ENCODE measurements at regions not wholly inside any gene's neighbourhood (a gene's known extent, or its start where the extent isn't known, plus 50 kb on each side); places are given as distances from the start of the nearest gene placed in this dataset.

DNA sequence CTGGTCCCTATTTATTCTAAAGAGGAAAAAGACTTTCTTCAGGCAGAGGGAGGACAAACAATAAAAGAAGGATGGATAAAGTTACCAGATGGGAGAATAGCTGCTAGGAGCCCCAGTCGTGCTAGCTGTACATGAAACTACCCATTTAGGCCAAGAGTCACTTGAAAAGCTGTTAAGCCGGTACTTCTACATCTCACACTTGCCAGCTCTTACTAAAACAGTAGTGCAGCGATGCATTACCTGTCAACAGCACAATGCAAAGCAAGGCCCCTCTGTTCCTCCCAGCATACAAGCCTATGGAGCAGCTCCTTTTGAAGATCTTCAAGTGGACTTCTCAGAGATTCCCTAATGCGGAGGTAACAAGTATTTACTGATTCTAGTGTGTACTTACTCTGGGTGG, 1138.8 kb downstream of the ARAP2 start:
- no peak for DNase-seq

DNA sequence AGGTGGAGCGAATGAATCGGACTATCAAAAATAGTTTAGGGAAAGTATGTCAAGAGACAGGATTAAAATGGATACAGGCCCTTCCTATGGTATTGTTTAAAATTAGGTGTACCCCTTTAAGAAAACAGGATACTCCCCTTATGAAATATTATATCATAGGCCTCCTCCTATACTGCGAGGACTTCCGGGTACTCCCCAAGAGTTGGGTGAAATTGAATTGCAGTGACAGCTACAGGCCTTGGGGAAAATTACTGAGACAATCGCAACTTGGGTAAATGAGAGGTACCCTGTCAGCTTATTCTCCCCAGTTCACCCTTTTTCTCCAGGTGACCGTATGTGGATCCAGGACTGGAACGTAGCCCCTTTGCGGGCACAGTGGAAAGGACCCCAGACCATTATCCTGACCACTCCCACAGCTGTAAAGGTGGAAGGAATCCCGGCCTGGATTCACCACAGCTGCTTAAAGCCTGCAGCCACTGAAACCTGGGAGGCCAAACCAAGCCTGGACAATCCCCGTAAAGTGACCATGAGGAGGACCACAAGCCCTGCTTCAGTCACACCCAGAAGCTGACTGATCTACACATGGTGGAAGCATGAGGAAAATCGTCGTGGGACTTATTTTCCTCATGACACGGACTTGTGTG, 1138.1 kb downstream of the ARAP2 start:
- DNase-seq, result no peak

DNA sequence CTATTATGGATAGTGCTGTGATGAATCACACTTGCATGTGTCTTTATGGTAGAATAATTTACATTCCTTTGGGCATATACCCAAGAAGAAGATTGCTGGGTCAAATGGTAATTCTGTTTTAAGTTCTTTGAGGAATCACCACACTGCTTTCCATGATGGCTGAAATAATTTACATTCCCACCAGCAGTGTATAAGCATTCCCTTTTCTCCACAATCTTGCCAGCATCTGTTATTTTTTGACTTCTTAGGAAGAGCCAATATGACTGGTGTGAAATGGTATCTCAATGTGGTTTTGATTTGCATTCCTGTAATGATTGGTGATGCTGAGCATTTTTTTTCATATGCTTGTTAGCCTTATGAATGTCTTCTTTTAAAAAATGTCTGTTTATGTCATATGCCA, 1120.2 kb downstream of the ARAP2 start:
- DNase-seq, result no peak

DNA sequence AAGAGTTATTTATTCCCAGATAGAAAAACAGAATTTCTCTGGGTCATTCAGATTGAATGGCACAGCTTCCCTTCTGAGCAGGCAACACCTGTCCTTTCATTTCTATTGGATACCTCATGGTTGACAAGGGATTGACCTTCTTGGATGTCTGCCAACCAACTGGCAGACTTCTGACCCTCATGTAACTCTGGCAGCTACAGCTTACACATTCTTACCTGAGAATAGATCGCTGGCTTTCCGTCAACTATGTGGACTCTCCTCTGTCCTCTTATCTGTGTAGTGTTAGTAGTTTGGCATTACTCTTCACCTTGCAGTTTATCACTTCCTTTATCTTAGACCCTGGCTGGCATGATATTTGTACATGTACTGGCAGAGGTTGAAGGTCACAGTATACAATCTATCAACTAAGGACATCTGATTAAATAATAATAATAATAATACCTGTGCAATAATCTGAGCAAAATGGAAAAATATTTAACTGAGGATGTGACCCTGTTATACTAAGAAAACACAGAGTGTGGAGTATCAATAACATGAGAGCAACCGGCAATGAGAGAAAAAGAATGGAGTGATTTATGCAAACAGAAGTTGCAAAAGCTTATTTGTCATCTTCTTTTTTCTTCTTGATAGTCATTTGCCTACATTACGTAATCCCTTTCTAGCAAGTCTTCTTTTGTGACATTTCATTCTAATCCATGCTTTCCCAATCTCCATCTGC, 1118.2 kb downstream of the ARAP2 start:
- no peak for DNase-seq

DNA sequence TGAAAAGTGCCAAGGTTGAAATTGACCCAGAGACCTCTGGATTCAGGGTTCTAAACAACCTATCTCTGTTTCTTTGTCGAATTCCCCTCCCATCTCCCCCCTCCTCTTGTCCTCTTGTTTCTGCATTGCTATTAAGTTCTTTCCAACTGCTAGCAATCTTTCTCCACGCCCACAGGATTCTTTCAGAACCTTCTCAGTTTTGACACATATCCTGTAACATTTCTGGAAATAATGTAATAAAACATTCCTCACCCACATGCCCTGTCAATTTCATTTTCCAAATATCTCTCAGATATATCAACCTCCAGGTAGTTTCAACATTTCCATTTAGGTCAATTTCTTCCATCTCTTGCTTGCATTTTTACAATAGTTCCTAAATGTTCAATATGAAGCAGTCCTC, 1105.9 kb downstream of the ARAP2 start:
- DNase-seq, result no peak

DNA sequence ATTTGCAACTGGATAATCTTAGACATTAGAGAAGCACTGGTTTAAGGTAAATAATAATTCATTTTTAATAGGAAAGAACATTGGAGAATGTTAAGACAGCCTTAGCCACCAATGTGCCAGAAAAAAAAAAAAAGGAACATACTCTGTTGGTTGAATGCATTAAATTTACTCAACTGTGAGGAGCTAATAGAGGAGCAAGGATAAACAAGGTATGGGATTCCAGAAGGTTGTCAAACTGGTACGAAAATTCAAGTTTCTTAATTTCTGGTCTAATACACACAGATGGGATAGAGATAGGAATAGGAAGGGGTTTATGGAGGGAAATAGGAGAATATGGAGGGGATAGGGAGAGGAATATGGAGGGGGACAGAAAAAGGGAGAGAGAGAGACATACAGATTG, 1096.6 kb downstream of the ARAP2 start:
- DNase-seq, result no peak

DNA sequence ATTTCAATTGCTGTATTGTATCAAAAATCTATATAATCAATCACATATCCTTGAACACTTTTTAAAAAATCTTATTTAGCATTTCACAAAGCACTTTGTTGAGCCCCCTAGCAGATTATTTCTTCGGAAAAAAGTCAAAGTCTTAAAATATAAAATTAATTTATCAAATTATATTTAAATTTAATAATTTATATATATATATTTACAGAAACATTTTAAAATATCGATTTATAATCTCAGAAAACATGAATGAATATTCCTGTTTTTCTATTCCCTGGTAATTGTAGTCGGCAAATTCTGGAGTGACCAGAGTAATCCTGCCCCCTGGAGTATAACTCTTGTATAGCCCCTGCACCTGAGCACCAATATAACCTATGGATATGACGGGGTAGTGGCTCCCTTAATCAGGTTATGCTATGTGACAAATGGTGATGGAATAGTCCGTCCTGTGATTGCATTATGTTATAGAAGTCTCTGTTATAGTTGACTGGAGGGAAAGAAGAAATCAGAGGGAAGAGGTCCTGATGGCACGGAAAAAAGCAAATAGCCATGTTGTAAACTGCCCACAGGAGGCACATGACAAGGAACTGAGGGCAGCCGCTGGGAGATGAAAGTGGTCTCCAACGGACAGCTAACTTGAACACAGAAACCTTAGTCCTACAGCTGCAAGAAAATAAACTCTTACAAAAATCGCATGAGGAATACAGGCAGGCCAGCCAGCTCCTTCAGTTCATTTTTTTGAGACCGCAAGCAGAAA, 1092.3 kb downstream of the ARAP2 start:
- DNase-seq, result no peak

DNA sequence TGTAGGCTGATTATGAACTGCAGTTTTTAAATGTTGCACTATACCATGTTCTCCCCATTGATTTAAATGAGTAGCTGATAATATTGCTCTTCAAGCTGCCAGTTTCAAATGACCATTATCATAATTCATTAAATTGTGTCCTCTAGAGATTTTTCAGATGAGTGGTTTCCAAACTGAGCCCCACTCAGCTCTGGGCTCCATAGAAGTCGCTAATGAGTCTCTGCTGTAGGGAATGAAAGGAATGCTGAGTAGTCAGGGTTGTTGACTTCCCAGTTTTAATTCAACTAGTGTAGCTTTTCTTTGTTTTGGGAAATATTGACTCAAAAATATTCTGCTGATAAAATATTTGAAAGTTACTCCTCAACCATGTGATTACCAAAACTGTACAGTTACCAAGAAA, 1081.1 kb downstream of the ARAP2 start:
- DNase-seq, result no peak

DNA sequence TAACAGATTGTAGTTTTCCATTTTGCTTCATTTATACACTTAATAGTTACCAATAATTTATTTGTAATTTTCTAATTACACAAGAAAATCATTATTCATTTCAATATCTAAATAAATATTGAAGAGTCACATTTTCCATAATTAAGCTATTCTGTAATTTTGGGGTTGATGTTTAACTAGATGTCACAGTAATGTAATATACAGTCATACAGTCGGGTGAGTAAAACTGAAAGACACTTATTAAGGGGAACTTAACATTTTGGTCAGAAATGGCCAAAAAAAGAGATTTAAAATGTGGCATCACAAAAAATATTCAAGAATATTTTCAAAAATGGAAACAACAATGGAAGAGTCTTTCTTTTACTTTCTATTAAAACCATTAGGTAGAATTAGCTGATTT, 1080.3 kb downstream of the ARAP2 start:
- no peak for DNase-seq

DNA sequence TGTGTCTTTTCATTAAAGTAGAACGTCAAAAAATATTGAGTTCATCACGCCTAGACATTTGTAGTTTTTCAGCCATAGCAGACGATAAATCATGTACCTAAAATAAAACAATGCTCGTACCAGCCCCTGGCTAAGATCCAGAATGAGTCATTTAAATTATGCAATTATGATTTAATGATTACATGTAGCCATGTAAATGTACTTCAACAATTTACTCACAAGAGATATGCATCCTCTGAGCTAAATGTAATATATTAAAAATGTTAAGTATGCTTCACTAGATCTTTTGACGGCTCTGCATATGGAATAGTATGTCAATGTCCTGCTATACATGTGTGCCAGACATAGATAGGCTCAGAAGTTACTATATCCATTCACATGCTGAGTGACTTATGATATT, 1077.8 kb downstream of the ARAP2 start:
- DNase-seq, result no peak

DNA sequence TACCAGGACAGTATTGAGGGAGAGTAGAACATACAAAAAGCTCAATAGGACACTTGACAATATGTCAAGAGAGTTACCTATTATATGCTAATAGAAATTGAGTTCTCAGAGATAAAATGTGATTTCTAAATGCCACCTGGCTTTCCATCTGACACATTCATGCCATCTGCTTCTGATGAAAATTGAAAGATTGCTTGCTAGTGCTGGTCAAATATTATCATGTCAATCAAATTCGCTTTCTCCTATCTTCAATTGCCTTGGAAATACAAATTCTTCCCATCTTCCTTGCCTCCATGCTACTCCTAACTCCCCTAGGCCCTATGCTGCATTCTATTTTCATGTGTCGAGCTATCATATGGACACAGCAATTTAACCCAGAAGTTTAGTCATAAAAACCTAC, 1076.9 kb downstream of the ARAP2 start:
- DNase-seq, result no peak

DNA sequence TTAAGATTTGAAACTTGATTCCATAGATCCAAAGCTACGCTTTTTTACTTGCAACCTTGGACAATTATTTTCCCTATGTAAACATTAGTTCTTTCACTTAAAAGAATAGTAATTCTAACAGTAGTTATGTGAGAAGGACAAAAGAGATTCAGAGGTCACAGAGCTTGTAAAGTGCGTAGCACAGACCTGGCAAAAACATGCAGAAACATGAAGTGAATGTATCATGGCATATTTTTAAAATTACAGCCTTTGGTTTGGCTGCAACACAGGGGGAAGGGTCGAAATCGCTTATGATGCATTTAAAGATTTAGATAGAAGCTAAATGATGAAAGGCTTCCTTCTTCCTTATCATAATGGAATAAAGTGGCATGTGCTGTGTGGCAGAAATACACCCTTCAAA, 1068.8 kb downstream of the ARAP2 start:
- no peak for DNase-seq

DNA sequence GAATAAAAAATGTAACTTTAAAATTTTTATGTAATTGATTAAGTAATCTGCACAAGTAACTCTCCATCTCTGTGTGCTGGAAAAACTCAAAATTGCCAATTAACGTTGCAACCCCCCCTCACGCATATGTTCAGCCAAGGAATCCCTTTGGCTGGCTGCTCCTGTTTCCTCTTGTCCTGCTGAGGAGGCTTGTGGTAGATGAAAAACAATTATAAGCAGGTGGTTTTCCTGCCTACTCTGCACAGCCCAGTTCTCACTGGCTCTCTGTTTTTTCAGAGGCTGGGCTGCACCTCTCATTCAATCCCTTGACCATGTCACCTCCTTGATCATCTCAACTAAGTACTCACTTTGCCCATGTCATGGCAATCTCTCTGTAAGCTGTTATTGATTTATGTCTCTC, 1068.4 kb downstream of the ARAP2 start:
- DNase-seq, result no peak

DNA sequence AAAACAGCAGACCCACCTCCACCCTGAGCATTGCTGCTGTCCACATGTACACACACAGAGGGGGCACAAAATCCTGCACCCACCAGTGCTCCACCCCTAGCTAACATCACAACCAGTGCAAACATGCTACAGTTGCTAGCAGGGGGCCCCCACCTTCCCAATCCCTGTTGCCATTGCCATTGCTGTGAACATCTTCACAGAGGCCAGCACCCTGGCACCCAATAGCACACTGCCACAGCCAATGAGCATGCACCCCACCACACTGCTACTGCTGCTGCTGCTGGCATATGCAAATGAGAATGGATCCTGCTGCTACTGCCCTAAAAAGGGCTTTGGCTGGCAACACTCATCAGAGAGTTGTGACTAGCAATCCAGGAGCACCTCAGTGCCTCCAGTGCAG, 1061.9 kb downstream of the ARAP2 start:
- DNase-seq, result no peak

DNA sequence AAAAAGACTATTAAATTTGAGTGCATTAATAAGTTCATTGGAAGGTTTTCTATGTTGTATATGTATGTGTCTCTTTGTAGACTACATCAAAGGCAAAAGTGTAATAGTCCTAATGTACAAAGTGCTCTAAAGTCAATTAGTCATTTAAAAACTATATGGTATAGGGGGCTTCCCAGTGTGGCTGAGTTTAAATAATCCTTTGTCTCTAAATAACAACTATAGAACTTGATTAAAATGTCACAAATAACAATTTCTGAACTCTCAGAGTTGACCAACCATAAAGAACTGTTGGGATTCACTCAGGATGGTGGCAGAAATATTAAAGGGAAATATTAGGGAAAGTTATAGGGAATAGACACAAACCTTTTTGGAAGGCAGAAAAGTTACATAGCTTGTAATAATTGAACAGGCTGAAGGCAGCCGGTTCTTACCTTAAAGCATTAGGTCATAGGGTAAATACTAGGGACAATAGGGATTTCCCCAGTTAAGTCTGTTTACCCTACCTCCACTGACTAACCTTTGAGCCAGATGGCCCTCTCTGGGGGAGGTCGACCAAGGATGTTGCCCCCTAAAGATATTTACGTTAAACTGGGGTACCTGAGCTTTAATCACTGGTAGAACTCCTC, 1054.2 kb downstream of the ARAP2 start:
- DNase-seq, result no peak

DNA sequence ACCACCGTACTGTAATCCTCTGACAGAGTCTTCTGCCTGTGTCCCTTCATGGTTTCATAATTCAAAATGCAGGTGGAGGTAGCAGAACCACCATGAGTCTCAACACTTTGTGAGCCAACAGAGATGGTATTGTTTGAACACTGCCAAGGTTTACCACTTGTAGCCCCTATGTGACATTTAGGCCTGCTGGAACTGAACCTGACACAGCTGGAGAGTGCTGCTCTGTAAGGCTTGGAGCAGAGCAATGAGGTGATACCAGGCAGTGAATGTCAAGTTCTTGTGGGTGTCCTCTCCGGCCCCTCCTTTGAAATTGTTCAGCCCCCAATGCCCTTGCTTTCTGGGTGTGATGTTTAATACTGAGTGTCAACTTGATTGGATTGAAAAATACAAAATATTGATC, 1042.9 kb downstream of the ARAP2 start:
- no peak for DNase-seq

DNA sequence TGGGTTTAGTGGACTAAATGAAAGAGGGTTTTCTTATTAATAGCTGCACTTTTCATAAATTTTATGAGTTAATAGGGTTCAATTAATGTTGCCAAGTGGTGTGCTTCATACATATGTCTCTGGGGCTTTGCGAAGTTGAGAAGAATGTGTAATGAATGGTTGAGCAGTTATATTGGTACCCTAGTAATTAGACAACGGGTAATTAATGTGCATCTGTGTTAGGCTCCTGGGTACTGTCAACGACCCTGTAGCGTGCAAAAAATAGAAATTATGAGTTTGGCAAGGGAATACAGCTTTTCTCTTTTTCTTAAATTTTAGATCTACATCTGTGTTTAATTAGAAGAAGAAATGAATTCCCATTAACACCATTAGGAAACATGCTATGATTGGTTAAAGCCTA, 1027.7 kb downstream of the ARAP2 start:
- DNase-seq, result no peak

DNA sequence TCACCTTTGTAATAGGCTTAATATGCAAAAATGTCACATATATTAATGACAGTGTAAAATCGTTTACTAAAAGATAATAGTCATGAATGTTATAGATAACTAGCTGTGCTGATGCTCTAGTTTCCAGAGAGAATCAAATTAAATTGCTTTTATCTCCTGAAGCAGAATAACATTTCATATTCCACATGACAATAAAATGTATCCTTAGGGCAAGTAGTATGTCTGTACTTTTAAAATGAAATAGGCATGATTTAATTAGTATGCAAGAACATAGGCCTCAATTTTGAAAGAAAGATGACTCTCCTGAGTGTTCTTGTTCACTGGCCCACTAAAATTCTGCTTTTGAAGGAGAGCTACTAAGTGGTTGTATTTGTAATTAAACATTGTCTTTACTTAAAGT, 1027.0 kb downstream of the ARAP2 start:
- no peak for DNase-seq

DNA sequence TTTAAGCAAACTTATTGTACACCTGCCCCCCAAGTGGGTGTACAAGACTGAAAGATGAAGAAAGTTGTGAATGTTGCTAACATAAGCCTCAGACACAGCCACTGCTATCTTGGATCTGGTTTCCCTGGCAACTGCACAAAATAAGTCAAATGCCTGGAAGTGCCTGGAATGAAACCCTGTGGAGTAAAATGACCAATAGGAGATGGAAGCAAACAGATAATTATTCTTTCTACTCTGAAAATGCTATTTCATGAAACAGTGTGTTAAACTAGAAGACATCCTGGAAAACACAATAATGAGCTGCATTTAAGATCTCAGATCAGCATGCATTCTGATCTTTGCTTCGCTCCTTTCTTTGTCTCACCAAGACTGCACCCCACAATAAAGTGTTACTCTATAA, 1016.0 kb downstream of the ARAP2 start:
- DNase-seq, result no peak

DNA sequence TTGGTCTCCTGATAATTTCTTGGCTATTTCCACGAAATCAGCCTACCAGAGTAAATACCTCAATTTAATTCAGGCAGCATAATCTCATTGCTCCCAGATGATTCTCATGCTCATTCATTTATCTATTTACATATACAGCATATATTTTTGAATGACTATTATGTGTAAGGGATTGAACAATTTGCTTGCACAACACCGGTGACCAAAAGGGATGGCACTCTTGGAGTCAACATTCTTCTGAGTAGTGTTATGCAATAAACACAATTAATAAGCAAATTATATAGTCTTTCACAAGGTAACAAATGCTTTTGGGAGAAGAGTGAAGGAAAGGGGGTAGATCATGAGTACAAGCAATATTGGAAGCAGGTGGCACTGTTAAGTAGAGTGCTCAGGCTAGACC, 1015.3 kb downstream of the ARAP2 start:
- no peak for DNase-seq

DNA sequence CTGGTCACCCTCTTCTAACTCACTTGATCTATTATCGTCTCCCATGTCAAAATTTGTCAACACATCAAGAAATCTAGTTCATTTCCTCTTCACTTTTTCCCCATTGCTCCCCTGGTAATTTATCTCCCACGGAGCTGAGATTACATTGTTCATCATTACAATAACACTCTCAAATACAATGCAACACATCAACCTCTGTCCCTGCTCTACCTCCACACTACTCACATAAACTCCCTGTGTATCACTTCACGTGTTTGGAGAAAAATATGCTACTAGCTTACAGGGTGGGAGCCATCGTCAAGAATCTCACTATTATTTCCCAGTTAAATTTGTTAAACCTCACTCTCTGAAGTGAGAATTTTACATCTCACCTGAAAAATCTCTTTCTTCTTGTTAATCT, 1006.4 kb downstream of the ARAP2 start:
- DNase-seq, result no peak

DNA sequence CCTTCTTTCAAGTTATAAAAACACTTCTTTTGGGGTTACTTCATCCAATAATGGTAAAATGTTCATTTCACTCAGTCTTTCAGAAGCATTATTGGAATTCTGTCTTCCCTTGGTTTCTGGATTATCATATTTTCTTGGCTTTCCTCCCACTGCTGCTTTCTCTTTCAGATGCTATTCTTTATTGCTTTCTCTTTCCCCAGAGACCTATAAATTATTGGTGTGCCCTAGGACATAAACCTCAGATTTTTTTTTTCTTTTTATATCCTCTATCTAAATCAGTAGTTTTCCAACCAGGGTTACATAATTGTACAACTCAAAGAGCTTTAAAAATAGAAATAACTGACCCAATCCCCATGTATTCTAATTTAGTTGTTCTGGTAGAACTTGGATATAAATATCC, 1005.5 kb downstream of the ARAP2 start:
- DNase-seq, result no peak

DNA sequence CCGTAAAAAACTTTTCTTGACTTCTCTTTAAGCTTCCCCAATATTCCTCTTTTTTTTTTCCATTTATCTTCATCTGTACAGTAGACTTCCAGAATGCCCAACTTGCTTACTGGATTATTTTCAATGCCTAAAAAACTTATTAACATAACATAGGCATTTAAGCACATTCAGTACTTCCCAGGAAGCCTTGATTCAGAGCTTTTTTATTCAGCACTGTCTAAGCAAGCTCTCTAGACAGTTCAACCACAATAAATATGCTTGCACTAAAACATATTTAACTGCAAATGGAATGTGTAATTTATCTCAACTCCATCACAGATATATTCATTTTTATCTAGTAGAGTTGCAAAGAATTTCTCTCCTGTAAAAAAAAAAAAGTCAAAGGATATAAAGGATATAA, 997.8 kb downstream of the ARAP2 start:
- DNase-seq, result no peak

DNA sequence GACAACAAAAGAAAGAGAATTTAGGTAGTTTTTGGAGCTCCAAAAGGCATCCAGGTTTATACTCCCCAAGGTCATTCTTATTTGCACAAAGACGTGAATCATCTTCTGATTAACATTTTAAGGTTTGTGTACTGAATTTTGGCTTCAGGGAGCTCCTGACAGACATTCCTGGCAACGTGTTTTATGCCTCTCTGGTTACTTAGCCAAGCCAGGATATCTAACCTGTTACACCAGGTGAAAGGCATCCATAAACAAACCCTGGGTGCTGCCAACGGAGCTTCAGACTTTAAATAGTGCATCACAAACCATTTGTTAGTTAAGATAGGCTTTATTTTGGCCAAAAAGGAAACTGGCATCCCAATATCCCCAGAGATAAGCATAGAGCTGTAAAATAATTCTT, 997.3 kb downstream of the ARAP2 start:
- no peak for DNase-seq
